Non-pigmented ciliary epithelial cell (primary cell): ENCODE measurements at regions not wholly inside any gene's neighbourhood (a gene's known extent, or its start where the extent isn't known, plus 50 kb on each side); places are given as distances from the start of the nearest gene placed in this dataset.

Experiments used
- DNase-seq: peaks from one replicate; pipeline ENCODE4 v3.0.0-alpha.2; 2010; ENCODE audit warnings: low read depth

GRCh38 chr19:31560086-31561060, 211.1 kb upstream of the TSHZ3 start:
- DNase-seq: no peak

DNA sequence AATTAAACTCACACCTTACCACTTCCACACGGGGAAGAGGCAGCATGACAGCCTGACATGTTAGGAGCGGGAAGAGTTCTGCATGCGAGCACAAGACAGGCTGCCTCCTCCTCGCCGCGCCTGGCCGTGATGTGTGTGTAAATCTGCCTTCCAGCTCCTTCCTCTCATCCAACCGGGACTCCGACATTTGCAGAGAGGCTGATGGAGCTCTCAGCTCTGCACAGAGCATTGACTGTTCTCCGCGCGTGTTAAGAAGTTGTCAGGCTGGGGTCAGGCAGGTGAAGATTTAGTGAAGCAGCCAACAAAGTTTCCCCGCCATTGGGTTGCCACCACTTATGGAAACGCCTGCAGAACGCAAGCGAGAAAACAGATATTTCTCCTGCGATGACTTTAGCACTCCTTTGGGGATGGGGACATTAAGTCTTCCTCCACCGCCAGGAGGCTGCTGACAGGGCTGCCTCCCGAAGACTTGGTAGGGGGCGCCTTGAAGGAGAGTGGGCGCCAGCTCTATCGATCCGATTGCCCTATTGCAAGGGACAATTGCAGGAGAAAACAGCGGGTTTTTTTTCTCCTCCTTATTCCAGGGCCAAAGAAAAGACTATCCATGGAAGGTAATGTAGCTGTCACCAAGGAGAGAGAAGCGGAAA, 213.9 kb upstream of the TSHZ3 start:
- no peak for DNase-seq

DNA sequence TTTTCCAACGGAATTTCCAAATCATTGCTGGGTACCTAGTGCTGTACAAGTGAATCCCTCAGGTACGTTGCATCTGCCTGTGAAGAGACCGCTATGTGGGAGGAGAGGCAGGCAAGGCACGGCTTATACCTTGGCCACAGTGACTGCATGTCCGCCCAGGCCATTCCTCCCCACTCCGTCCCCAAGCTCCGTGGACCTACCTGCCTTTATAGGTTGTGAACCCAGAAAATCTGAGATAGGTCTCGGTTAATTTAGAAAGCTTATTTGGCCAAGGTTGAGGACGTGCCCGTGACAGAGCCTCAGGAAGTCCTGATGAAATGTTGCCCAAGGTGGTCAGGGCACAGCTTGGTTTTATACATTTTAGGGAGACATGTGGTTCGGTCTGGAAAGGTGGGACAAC, 218.5 kb upstream of the TSHZ3 start:
- no peak for DNase-seq

GRCh38 chr19:31568724-31569123, 219.5 kb upstream of the TSHZ3 start:
- no peak for DNase-seq

- DNase-seq: no peak
These were observed 221.5 kb upstream of the TSHZ3 start for GRCh38 chr19:31570718-31571117.

- no peak for DNase-seq
These were observed 223.1 kb upstream of the TSHZ3 start for GRCh38 chr19:31572102-31572975.

GRCh38 chr19:31572976-31573298, 223.7 kb upstream of the TSHZ3 start:
- DNase-seq: no peak

DNA sequence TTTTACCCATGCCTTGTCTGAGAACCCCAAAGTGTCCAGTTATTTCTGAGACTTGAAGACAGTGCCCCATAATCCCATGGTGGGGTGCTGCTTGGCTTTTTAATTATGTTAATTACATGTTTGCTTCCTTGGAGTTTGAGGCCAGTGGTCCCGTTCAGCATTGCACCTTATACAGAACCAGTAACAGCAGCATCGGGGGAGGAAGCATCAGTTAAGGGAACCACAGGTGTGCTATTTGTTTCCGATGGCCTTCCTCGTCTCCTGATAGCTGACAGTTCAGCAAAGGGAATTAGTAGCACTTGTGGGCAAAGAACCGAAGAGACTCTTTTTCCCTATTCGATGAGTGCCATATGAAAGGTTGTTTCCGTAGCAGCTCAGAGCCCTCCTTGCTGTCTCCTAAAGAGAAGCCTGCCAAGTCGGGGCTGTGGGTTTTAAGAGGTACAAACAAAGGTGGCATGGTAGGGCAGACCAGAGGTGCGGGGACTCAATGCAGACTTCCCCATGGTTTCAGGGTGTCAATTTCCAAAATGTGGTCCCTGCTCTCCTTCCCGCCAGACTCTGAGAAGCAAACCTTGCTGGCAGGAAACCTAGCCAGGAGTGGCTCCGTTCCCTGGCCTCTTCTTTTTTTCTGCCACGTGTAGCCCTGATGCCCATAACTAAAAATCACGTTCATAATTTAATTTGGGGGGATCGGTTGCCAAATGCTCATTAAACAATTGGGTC, 225.2 kb upstream of the TSHZ3 start:
- no peak for DNase-seq

- no peak for DNase-seq
These were observed 226.7 kb upstream of the TSHZ3 start for GRCh38 chr19:31575846-31576335.

GRCh38 chr19:31578326-31578725, 229.1 kb upstream of the TSHZ3 start:
- DNase-seq: no peak

DNA sequence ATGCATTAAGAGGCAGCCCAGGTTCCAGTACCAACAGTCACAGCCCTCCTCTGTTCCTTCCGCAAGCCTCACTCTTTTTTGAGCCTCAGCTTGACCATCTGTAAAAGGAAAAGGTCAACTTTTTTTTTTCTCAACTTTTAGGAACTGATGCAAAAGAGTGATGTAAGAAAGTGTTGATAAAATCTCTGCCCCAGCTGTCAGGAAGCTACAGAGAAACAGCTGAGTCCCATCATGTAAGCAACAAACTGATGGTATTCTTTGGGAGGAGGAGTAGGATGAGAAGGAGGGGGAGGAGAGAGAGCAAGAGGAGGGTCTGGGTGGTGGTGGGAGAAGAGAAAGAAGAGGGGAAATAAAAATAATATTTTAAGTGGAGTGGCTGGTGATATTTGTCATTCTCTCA, 233.9 kb upstream of the TSHZ3 start:
- DNase-seq: no peak

- peak; percentile 23 for DNase-seq
These were observed 237.0 kb upstream of the TSHZ3 start for GRCh38 chr19:31586282-31586681.

GRCh38 chr19:31589109-31589508, 239.9 kb upstream of the TSHZ3 start:
- no peak for DNase-seq

- no peak for DNase-seq
These were observed 242.0 kb upstream of the TSHZ3 start for GRCh38 chr19:31591258-31591657.

DNA sequence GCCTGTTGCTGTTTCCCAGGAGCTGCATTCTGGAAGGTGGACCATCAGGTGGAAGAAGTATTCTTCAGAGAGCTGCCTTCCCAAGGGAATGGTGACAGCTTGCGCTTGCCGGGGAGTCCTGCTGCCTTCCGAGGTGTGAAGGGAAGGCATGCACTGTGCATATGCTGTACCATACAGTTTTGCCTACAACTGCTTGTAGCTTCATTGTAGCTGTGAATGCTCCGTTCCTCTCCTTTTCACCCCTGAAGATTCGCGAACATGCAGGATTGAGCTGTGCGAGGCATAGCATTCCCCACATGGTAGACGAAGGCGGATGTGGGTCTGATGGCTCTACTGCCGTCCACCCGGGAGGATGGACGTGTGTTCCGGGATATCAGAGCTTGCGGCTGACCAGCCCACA, 243.2 kb upstream of the TSHZ3 start:
- no peak for DNase-seq

DNA sequence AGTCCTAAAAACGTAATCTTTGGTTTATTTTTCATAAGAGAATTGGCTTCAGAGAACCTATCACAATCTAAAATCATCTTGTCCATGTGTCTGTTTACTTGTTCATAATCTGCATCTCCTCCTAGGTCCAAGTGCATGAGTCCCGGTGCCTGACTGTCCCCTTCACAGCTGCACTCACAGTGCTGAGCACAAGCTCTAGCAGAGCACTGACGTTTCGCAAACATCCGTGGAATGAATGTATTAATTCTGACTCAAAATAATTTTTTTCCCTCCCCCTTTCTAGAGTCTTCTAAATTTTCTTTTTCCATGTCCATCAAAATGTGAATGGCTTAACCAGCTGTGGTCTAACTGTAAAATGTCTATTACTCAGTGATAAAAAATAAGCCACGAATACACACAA, 245.5 kb upstream of the TSHZ3 start:
- DNase-seq: no peak

GRCh38 chr19:31595521-31595920, 246.3 kb upstream of the TSHZ3 start:
- no peak for DNase-seq

DNA sequence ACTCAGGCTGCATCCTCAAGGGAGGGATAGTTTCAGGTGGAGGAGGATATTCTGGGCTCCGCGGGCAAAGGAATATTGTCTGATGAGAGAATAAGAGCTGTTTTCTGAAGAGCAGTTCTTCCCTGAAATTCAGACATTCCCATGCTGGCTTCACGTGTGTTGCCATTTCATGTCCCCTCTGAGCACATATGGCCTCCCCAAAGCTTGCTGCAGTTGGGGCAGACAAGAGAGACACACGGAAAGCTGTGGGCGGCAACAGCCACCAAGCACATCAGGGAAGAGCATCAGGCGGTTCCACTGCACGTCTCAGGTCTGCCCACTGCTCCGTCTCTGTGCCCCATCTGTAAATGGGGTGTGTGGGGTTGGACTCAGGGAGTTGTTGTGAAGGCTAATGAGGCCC, 247.5 kb upstream of the TSHZ3 start:
- DNase-seq: no peak

GRCh38 chr19:31597616-31598015, 248.4 kb upstream of the TSHZ3 start:
- DNase-seq: no peak

DNA sequence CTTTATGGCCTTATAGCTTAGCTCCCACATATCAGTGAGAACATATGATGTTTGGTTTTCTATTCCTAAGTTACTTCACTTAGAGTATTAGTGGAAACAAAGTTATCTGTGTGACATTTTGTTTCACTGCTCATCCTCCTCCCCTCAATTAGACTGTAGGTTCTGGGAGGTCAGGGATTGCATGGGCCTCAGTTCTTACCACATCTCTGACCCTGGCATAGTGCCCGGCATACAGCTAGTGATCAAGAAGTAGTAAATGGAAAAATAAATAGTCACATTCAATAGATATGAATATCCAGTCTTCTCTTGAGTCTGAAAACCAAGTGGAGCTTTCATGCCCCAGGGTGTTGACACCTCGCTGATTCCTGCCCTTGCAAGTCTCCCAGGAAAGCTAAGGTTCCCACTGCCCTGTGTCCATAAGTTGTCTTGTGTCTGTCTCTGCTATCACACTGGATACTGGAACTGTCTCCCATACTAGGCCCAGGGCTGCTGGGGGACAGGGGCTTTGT, 249.5 kb upstream of the TSHZ3 start:
- no peak for DNase-seq

GRCh38 chr19:31600731-31601295, 251.6 kb upstream of the TSHZ3 start:
- DNase-seq: no peak
